ENCODE measurements at regions not wholly inside any gene's neighbourhood (a gene's known extent, or its start where the extent isn't known, plus 50 kb on each side); places are given as distances from the start of the nearest gene placed in this dataset.

GRCh38 chr4:129622566-129622965 lies 526.6 kb downstream of the C4orf33 start:
- TF ChIP-seq CTCF (IDR thresholded peaks at IDR 0.05; ENCODE audit: poor library complexity) (no peak), EZH2 (IDR thresholded peaks at IDR 0.05; ENCODE audit: borderline replicate concordance) (no peak), EZH2phosphoT487 (IDR thresholded peaks at IDR 0.05; ENCODE audit: low read depth, severe bottlenecking, unreplicated experiment) (no peak)

Measured in hepatocyte (in vitro differentiated cells).